Ascending aorta (tissue), 2 donors: ENCODE measurements at regions not wholly inside any gene's neighbourhood (a gene's known extent, or its start where the extent isn't known, plus 50 kb on each side); places are given as distances from the start of the nearest gene placed in this dataset.

ENCODE experiments used
- DNase-seq, 2 donors: peaks; one replicate each; pipeline ENCODE4 v3.0.0-alpha.2; 2019; ENCODE audit warnings: low spot score in 2 of 2
- H3K27ac ChIP-seq, 2 donors: fragments of 200-600 bp; sonication (generic); one replicate each; pipeline ENCODE4 v1.5.1; 2016 to 2017; ENCODE audit warnings: mild to moderate bottlenecking in 1 of 2
- H3K27me3 ChIP-seq: fragments of 200-600 bp; sonication (generic); one replicate; pipeline ENCODE4 v1.5.1; 2017
- H3K36me3 ChIP-seq, 2 donors: fragments of 200-600 bp; sonication (generic); one replicate each; pipeline ENCODE4 v1.5.1; 2016
- H3K4me1 ChIP-seq, 2 donors: fragments of 200-600 bp; sonication (generic); one replicate each; pipeline ENCODE4 v1.5.1; 2016 to 2017; ENCODE audit warnings: mild to moderate bottlenecking in 1 of 2
- H3K4me3 ChIP-seq, 2 donors: fragments of 200-600 bp; sonication (generic); one replicate each; pipeline ENCODE4 v1.5.1; 2016 to 2017; ENCODE audit warnings: mild to moderate bottlenecking in 1 of 2
- H3K9me3 ChIP-seq, 2 donors: fragments of 200-600 bp; sonication (generic); one replicate each; pipeline ENCODE4 v1.5.1; 2016
- CTCF ChIP-seq, 3 experiments: fragments of 200-600 bp in 2 of 3; fragments of 450-650 bp in 1 of 3; sonication (generic) in 2 of 3; IDR thresholded peaks; one replicate each; pipeline ENCODE4 v1.5.1; 2016 to 2019; ENCODE audit warnings: antibody characterized with exemption in 3 of 3, mild to moderate bottlenecking in 1 of 3, moderate library complexity in 1 of 3
- intact Hi-C: fragments of 100-400 bp; cut with DNase I; formaldehyde crosslinking; loops from one replicate; pipeline ENCODE4 v1.15.1; 2023

GRCh38 chr10:56142092-56142728, 218.8 kb downstream of the ZWINT start:
- Histone ChIP-seq H3K9me3 (no peaks in the 10 kb centered on the region), H3K4me1 (no peaks in the 10 kb centered on the region), H3K36me3 (no peaks in the 10 kb centered on the region), H3K27me3 (no peaks in the 10 kb centered on the region), H3K4me3 (no peak overlapping the region), H3K27ac (no peak overlapping the region)
- no peak for TF ChIP-seq CTCF (IDR thresholded peaks at IDR 0.05)
- intact Hi-C loops = no loop called here
- no peak for DNase-seq

GRCh38 chr10:56139405-56139804, 221.7 kb downstream of the ZWINT start:
- H3K27ac ChIP-seq = no peak overlapping the region
- intact Hi-C loops = no loop called here
- DNase-seq = no peak
- no peaks in the 10 kb centered on the region for H3K27me3 ChIP-seq
- no peaks in the 10 kb centered on the region for H3K4me1 ChIP-seq
- no peak for TF ChIP-seq CTCF (IDR thresholded peaks at IDR 0.05)
- no peaks in the 10 kb centered on the region for H3K36me3 ChIP-seq
- H3K9me3 ChIP-seq = no peaks in the 10 kb centered on the region
- no peak overlapping the region for H3K4me3 ChIP-seq

- Histone ChIP-seq H3K27ac (no peak overlapping the region), H3K9me3 (no peaks in the 10 kb centered on the region), H3K27me3 (no peaks in the 10 kb centered on the region), H3K4me1 (no peaks in the 10 kb centered on the region), H3K36me3 (no peaks in the 10 kb centered on the region), H3K4me3 (no peak overlapping the region)
- intact Hi-C loops = no loop called here
- TF ChIP-seq CTCF (IDR thresholded peaks at IDR 0.05) = no peak
- no peak for DNase-seq
Measured at GRCh38 chr10:56135828-56136227, 225.2 kb downstream of the ZWINT start.

GRCh38 chr10:56123247-56123646, 237.8 kb downstream of the ZWINT start:
- no peaks in the 10 kb centered on the region for H3K36me3 ChIP-seq
- no peaks in the 10 kb centered on the region for H3K27me3 ChIP-seq
- no peak overlapping the region for H3K4me3 ChIP-seq
- H3K4me1 ChIP-seq = no peaks in the 10 kb centered on the region
- no peak for TF ChIP-seq CTCF (IDR thresholded peaks at IDR 0.05)
- H3K27ac ChIP-seq = no peak overlapping the region
- no peaks in the 10 kb centered on the region for H3K9me3 ChIP-seq
- intact Hi-C loops = no loop called here
- no peak for DNase-seq

GRCh38 chr10:56116684-56117083, 244.4 kb downstream of the ZWINT start:
- DNase-seq = no peak
- intact Hi-C loops = no loop called here
- H3K4me1 ChIP-seq = no peaks in the 10 kb centered on the region
- no peaks in the 10 kb centered on the region for H3K9me3 ChIP-seq
- TF ChIP-seq CTCF (IDR thresholded peaks at IDR 0.05) = no peak
- no peak overlapping the region for H3K4me3 ChIP-seq
- no peaks in the 10 kb centered on the region for H3K27me3 ChIP-seq
- no peaks in the 10 kb centered on the region for H3K36me3 ChIP-seq
- H3K27ac ChIP-seq = no peak overlapping the region

- no peak overlapping the region for H3K27ac ChIP-seq
- H3K4me1 ChIP-seq = no peaks in the 10 kb centered on the region
- TF ChIP-seq CTCF (IDR thresholded peaks at IDR 0.05) = no peak
- no peak for DNase-seq
- no peaks in the 10 kb centered on the region for H3K27me3 ChIP-seq
- H3K4me3 ChIP-seq = no peak overlapping the region
- no peaks in the 10 kb centered on the region for H3K36me3 ChIP-seq
- H3K9me3 ChIP-seq = no peaks in the 10 kb centered on the region
- intact Hi-C loops = no loop called here
Measured at GRCh38 chr10:56109454-56109853, 251.6 kb downstream of the ZWINT start.
